PC-3 (cell line): ENCODE measurements at regions not wholly inside any gene's neighbourhood (a gene's known extent, or its start where the extent isn't known, plus 50 kb on each side); places are given as distances from the start of the nearest gene placed in this dataset.

ENCODE experiments used
- EZH2 ChIP-seq: fragments of 300-600 bp; sonication (generic); IDR thresholded peaks from one replicate; pipeline ENCODE4 v1.6.1; 2017; ENCODE audit warnings: antibody characterized with exemption, mild to moderate bottlenecking, low read length; ENCODE audit not compliant: unreplicated experiment
- TF ChIP-seq, protein P1 (sequence below): fragments of 300-600 bp; sonication (generic); conservative IDR thresholded peaks from 2 replicates; pipeline ENCODE4 v1.5.1; 2017; ENCODE audit warnings: antibody characterized with exemption, low read depth, mild to moderate bottlenecking, low read length

DNA sequence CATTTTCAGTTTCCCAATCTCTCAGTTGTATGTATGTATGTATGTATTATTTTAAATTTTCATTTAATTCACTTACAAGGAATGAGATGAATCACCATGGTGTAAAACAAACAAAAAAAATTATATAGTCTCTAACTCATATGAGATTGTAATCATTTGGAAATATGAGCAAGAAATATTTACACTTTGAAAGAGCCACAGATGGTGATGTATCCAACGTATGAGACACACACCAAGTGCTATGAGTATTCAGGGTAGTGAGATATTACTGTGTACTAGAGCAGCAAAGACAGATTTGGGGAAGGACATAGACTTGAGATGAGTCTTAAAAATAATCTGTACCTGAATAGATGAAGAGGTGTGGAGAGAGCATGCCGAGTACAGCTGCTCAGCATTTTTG is 1154.4 kb downstream of the RAPGEF2 start:
- TF ChIP-seq, protein P1, sequence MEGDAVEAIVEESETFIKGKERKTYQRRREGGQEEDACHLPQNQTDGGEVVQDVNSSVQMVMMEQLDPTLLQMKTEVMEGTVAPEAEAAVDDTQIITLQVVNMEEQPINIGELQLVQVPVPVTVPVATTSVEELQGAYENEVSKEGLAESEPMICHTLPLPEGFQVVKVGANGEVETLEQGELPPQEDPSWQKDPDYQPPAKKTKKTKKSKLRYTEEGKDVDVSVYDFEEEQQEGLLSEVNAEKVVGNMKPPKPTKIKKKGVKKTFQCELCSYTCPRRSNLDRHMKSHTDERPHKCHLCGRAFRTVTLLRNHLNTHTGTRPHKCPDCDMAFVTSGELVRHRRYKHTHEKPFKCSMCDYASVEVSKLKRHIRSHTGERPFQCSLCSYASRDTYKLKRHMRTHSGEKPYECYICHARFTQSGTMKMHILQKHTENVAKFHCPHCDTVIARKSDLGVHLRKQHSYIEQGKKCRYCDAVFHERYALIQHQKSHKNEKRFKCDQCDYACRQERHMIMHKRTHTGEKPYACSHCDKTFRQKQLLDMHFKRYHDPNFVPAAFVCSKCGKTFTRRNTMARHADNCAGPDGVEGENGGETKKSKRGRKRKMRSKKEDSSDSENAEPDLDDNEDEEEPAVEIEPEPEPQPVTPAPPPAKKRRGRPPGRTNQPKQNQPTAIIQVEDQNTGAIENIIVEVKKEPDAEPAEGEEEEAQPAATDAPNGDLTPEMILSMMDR = no peak
- no peak for TF ChIP-seq EZH2
